HG03175 (cell line): ENCODE measurements at regions not wholly inside any gene's neighbourhood (a gene's known extent, or its start where the extent isn't known, plus 50 kb on each side); places are given as distances from the start of the nearest gene placed in this dataset.

ENCODE experiments used
- ATAC-seq: cut with Tn5 transposase; IDR thresholded peaks from one replicate; pipeline ENCODE4 v1.9.1; 2021; ENCODE audit warnings: mild to moderate bottlenecking, moderate library complexity; ENCODE audit not compliant: unreplicated experiment

DNA sequence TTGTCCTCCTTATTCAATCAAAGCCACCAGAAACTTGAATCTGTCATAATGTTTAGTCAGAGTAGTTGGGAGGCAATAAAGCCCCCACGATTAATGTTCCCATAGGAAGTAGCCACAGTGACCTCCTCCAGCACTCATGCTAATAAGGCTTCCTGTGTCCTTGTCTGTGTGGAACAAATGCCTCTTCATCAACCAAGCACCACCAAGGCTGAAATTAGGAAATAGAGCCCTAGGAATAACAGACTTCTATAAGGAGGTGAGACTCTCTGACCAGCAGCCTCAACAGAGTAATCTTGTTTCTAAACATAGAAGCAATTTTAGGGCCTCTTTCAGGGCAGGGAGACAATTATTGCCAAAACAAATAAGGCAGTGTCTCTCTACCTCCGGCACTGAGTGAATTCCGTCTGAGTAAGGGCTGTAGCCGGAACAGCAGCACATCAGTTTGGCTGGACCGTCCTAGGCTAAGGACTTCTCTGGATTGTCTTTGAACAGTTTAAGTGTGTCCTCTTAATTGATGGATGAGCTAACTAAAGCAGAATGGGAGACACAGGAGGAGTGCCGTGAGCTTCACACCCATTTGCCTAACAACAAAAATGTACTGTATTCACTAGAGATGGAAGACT, 329.2 kb upstream of the HAND2 start:
- no peak for ATAC-seq

DNA sequence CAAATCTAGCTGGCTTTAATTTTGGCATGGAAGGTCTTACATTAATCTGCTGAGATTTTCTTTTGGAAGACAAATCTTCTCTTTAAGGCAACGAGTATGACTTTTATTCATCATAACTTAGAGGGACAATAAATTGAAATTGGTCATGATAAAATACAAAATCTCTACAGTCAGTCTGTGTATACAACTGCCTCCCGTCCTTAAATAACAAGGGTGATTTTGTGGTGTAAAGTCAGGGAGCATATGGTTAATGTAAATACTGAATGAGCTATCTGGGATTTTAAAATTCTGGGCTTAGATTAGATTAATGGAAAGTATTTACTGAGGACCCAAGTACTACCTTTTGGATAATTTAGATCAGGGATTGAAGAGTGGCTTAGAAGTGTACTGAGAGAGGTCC, 328.4 kb upstream of the HAND2 start:
- no peak for ATAC-seq

- no peak for ATAC-seq
Observed at GRCh38 chr4:173857828-173858227, 327.8 kb upstream of the HAND2 start.

- ATAC-seq, result no peak
Observed at GRCh38 chr4:173855015-173855414, 325.0 kb upstream of the HAND2 start.

- ATAC-seq, result no peak
Observed at GRCh38 chr4:173852775-173853174, 322.7 kb upstream of the HAND2 start.

- ATAC-seq, result no peak
Observed at GRCh38 chr4:173845580-173845979, 315.6 kb upstream of the HAND2 start.

DNA sequence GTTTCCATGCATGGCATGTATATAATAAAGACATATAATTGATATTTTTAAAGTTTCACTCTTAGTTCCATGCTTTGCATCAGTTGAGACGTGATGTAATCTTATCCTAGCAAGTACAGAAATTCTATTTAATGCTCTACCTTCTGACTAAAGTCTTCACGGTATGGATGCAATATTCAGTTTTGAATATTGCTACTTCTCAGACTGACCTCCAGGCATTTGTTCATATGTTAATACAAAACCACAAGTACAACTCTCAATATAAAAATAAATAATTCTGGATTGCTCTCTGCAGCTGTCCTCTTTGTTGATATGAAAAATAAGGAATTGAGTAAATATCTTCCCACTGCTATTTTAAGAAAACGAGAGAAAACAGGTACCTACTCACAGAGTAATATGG, 309.8 kb upstream of the HAND2 start:
- no peak for ATAC-seq

GRCh38 chr4:173837517-173837916, 307.5 kb upstream of the HAND2 start:
- no peak for ATAC-seq

DNA sequence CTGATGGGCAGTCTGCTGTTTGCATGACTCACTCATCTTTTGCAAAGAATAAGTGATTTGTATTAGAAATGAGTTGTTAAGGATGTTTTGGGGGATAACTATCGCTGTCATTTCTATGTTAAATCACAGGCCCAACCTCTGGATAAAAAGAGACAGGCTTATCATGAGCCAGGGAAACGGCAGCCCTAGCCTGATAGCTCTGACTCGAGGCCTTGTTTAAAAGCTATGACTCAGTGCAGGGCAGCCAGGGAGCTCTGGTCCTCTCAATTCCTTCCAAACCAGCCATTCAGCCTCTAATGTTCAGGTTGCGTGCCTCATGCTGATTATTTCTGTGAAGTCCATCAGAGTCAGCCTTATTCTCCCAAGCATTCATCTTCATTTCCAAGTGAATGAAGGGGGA, 305.9 kb upstream of the HAND2 start:
- ATAC-seq, result no peak

GRCh38 chr4:173834151-173834550, 304.1 kb upstream of the HAND2 start:
- no peak for ATAC-seq

DNA sequence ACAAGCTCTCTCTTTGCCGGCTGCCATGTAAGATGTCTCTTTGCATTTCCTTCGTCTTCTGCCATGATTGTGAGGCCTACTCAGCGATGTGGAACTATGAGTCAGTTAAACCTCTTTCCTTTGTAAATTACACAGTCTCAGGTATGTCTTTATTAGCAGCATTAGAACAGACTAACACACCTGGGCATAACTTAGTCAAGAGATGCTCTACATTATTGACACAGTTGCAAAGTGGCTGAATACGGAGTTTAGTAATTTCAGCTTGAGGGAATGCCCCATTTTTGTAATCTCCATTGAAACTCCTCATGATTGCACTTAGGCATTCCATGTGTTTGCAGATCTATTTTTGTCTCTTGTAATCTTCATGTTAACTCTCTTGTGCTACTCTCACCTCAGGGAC, 299.5 kb upstream of the HAND2 start:
- no peak for ATAC-seq

DNA sequence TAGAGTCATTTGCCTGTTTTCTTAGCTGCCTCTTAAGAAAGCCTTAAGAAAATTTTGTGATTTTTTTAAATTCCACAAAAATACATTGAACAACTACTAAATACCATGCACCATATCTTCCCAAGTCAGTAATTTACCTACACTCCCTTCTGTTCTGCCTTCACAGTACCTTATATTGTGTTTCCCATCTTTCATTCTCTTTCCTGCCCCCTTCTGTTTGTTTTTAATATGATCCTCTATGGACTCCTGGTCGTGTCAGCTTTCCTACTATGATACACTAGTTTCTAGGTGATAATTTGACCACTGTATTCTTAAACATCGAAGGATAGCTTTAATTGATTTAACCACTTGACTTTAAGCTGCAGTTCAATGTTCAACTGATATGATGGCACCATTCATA, 297.7 kb upstream of the HAND2 start:
- no peak for ATAC-seq

DNA sequence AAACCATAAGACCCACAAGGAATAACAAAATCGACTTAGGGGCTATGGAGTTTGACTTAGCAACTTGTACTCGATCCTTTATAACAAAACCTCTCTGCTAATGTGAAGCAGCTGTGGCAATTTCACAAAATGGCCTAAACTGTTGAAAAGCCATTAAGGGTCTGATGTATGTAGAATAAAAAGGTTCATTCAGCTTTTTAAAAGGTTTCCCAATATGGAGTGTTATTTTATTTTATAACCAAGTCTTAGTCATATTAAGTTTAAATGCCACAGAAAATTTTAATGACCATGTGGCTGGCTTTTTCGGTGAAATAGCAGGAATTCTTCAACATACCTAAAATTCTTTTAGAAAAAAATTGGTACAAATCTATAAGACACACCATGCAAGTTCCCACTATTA, 291.8 kb upstream of the HAND2 start:
- ATAC-seq, result no peak

DNA sequence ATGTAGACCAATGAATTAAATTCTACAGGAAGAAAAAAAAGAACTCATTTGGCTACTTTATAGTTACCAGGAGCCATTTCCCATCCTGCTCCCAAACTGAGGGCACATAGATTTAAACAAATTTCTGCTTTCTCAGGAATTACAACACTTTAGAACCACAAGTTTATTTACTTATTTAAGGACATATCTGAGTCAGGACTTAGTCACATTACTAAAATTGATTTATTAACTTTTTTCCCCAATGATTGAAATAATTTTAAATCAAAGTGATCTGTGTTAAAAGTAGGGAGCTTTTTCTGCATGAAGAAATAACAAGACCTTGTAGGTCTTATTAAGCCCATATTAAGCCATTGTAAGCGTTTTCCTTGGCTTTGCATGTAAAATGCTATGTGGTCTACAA, 291.0 kb upstream of the HAND2 start:
- no peak for ATAC-seq

DNA sequence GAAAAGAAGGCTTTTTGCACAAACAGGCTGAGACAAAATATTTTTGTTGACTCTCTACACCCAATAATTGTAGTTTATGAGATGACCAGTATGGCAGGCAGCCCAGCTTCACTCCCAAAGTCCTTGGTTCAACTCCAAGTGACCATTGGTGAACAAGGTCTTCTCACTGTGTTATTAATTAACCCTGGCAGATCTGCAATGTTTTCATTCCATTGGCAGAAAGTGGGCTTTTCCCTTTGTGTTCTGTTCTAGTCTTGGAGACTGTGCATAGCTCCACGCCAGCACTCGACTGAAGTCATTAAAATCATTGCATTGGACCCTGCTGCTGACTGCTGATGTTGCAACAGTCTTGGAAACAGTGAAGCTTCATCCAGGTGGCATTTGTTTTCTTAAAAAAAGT, 277.3 kb upstream of the HAND2 start:
- no peak for ATAC-seq

DNA sequence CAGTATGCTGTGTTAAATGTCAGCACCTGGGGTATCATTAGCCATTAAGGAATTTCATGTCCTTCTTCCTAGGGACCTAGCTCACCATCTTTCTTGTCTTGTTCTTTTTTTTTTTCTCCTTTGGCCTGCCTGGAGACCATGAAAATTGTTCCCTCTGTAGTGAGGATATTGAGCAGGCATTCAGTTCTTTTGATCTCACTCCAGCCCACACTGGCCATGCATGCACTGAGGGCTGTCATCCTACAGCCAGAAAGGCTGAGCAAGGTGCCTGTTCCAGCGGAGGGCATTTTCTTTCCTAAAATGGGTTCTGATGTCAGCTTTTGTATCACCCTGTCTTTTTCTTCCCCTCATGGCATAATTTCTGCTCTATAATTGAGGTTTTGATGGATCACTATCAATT, 275.9 kb upstream of the HAND2 start:
- no peak for ATAC-seq

DNA sequence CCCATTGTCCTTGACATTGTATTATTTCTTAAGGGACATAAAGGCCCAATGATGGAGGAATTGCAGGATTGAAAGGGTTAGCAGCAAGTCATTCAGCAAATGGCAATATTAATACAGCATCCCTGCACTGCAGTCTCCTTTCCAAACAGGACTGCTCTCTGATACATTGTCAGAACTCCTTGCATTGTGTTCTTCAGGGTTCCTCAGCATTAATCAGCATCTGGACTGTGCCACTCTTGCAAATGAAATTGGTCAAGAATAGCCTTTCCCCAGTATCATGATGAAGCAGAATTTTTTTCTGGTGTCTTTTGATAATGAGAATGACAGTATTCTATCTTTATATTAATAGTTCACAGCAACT, 272.6 kb upstream of the HAND2 start:
- ATAC-seq, result no peak

DNA sequence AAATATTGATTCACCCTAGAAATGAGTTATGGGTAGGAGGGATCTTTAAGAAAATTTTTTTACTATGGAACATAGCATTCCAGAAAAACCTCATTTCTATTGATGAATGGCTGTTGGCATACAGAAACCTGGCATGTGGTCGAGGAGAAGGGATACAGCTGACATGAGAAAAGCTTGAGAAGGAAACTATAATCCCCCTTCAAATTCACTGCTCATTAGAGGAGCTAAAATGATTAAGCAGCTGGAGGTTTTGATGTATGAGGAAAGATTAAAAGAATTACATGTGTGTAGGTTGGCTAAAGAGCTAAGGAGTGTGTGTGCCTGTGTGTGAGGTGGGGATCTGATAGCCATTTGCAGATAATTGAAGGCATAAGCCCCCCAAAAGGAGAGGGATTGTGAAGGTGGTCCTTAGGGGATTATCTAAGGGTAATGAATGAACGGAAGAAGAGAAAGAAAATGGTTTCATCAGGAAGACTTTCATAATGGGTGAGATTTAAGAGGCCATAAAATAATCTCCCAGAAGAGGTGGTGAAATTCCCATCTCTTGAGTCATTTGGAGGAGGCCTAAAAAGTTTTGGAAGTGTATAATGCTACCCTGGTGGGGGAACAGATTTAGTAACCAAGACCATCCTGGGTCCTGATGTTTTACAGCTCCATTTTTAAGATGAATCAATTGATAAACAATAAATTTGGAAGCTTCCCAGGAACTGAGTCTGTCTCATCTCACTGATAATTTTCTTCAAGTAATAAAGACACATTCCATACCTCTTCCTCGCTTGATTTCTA, 272.0 kb upstream of the HAND2 start:
- ATAC-seq, result no peak

- ATAC-seq, result no peak
Observed at GRCh38 chr4:173801361-173801760, 271.3 kb upstream of the HAND2 start.

DNA sequence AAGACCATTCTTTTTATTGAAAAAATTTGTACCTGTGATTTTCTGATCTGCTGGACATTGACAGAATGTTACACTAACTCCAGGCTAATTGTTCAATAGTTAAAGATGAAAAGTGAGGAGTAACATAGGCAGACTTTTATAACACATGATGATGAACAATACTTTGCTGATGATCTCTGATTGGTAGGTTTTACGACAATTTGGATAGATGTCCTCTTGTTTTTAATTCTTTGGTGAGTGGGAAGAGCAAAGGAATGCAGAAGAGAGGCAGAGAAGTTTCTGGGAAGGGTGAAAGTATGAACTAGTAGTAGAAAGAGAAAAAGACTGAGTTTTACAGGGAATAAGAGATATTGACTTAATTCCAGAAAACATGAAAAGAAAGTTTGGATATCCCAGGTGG, 267.3 kb upstream of the HAND2 start:
- no peak for ATAC-seq

GRCh38 chr4:173794662-173795061, 264.6 kb upstream of the HAND2 start:
- no peak for ATAC-seq

- no peak for ATAC-seq
Observed at GRCh38 chr4:173793937-173794510, 264.0 kb upstream of the HAND2 start.

DNA sequence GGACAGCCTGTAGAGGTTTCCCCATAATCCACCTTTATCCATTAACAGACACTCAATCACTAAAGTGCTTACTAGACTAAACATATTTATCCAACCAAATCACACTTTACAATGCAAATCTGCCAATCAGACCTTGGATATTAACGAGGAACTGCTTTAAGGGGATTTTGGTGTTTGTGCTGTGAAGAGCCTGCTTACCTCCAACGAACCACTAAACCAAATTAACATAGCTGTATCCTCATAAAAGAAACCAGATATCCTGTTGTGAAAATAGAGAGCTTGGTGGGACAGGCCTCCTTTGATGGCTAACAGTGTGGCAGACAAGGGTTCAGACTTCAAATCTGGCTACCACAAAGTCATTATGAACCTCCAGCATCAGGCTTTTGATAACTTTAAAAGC, 252.6 kb upstream of the HAND2 start:
- no peak for ATAC-seq
